GM20000 (cell line): ENCODE measurements at regions not wholly inside any gene's neighbourhood (a gene's known extent, or its start where the extent isn't known, plus 50 kb on each side); places are given as distances from the start of the nearest gene placed in this dataset.

Source experiments
- DNase-seq: peaks from one replicate; pipeline ENCODE4 v3.0.0; 2012; ENCODE audit warnings: low spot score
- CTCF ChIP-seq: IDR thresholded peaks from 2 replicates; pipeline ENCODE4 v1.5.1; 2012; ENCODE audit warnings: mild to moderate bottlenecking, control low read depth; ENCODE audit errors: extremely low read depth, missing control alignments

DNA sequence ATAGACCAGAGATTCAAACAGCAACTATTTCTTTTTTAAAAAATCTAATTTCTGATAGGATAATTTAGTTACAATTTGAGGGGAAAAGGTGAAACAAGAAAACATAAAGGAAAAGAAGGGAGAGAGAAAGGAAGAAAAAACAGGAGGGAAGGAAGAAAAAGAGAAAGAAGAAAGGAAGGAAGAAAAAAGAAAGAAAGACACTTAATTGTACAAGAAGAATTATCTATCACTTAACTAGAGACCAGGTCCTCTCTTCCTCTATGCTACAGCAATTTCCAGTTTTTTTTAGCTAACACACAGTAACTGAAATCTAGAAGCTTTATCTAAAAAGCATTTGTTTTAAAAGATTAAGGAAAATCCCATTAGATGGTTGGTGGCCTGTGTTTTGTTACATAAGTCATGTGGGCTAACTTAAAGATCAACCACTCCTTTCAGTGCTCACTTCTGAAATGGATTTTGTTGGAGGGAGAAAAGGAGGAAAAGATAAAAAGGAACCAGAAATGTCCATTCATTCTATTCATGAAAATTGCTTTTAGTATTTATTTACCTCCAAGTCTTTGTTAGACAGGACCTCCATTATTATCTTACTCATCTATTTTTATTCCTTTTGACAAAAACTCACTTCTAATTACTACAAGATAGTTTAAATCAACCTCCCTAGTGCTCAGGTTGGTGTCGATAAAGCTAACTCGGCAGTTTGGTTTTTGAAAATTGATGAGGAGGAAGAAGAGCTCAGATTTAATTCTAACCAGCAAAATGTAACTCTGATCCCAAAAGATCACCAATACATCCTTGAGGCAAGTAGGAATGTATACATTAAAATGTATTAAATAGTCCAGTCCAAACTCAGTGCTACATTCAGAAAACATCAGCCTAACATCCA lies 251.5 kb upstream of the FN1 start:
- no peak for TF ChIP-seq CTCF
- no peak for DNase-seq

- no peak for DNase-seq
Measured at GRCh38 chr2:215685238-215685990, 249.5 kb upstream of the FN1 start.

GRCh38 chr2:215684448-215685237 lies 248.8 kb upstream of the FN1 start:
- DNase-seq: no peak
- no peak for TF ChIP-seq CTCF

More at GRCh38 chr2:215685238-215685990, 249.5 kb upstream of the FN1 start:
- TF ChIP-seq CTCF: no peak

DNA sequence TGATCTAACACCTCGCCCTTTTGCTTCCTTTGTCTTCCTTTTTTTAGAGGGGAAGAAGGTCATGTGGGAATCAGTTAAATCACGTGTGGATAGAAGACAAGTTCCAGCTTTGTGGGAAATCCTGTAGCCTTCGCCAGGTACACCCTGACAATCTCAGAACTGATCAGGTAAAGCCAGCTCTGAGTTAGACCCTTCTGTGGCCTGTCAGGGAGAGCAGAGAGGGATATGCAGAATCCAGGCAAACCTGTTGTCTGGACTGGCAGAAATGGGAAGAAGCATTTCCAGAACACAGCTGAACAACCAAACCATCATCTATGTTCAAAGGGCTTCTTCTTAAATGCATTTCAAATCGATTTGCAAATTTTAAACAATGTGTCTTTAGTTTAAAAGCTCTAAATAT lies 247.4 kb upstream of the FN1 start:
- no peak for TF ChIP-seq CTCF
- no peak for DNase-seq

GRCh38 chr2:215681799-215682596 lies 246.1 kb upstream of the FN1 start:
- no peak for DNase-seq
- no peak for TF ChIP-seq CTCF

DNA sequence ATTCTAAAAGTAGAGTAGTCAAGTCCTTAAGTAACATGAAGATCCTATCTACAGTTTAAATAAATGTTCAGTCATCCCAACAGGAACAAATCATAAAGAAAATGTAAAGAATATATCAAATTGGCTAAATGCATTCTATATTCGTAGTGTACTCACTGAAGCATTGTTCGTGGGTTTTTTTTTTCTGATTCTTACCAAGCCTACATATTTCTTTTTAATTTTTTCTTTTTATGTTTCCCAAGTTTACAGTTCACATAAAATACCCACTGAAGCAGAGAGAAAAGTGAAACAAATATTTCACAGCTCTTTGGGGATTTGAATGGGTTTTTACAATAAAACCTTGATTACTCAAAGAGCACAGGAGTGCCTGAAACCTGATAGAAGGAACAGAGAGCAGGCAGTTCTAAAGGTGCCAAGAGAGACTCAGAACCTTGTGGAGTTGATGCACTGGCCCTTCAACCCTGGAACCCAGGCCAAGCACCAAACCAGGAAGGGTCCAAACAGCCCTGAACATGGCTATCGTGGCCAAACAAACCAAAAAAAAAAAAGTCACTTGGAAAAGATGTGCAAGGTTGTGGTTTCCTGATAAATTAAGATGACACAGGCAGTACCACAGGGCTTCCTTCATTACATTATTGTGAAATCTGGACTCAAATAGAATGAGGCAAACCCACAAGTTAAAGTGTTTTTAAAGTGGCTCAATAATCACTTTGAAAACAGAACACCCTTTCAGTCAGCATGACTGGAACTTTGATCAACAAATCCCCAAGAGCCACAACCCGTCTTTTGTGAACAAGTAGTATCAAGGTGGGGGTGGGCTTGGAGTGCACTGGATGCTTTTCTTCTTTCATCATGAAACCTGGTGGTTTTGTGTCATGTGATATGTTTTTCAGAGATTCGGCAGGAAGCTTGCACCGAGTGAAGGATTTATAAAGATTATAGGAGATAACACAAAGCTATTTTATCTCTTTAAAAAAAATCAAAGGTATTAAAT lies 245.0 kb upstream of the FN1 start:
- TF ChIP-seq CTCF: no peak
- DNase-seq: no peak
